ENCODE measurements at regions not wholly inside any gene's neighbourhood (a gene's known extent, or its start where the extent isn't known, plus 50 kb on each side); places are given as distances from the start of the nearest gene placed in this dataset.
"Not testable (repeated sequence)": the region's sequence is repeated elsewhere in the genome, so short reads cannot be mapped to it uniquely, and the experiment has no call there.

GRCh38 chr2:40955635-40956034 is 503.7 kb upstream of the SLC8A1 start:
- no peak for DNase-seq

- no peak for DNase-seq
Observed at GRCh38 chr2:40957508-40957907, 505.6 kb upstream of the SLC8A1 start.

GRCh38 chr2:40962026-40962425 is 510.1 kb upstream of the SLC8A1 start:
- DNase-seq = no peak

- DNase-seq = no peak
Observed at GRCh38 chr2:40964509-40965250, 512.8 kb upstream of the SLC8A1 start.

- DNase-seq = no peak
Observed at GRCh38 chr2:40967451-40967850, 515.6 kb upstream of the SLC8A1 start.

GRCh38 chr2:40975151-40975550 is 523.3 kb upstream of the SLC8A1 start:
- no peak for DNase-seq

GRCh38 chr2:40997362-40997761 is 545.5 kb upstream of the SLC8A1 start:
- DNase-seq = no peak

- DNase-seq = no peak
Observed at GRCh38 chr2:41000374-41000773, 548.5 kb upstream of the SLC8A1 start.

- no peak for DNase-seq
Observed at GRCh38 chr2:41000906-41001305, 549.0 kb upstream of the SLC8A1 start.

- no peak for DNase-seq
Observed at GRCh38 chr2:41004700-41005099, 552.8 kb upstream of the SLC8A1 start.

- no peak for DNase-seq
Observed at GRCh38 chr2:41020358-41020757, 568.5 kb upstream of the SLC8A1 start.

GRCh38 chr2:41024816-41025215 is 572.9 kb upstream of the SLC8A1 start:
- no peak for DNase-seq

GRCh38 chr2:41026613-41027012 is 574.7 kb upstream of the SLC8A1 start:
- no peak for DNase-seq

GRCh38 chr2:41027095-41027494 is 575.2 kb upstream of the SLC8A1 start:
- DNase-seq = no peak

- DNase-seq = no peak
Observed at GRCh38 chr2:41031282-41031681, 579.4 kb upstream of the SLC8A1 start.

- no peak for DNase-seq
Observed at GRCh38 chr2:41032715-41033114, 580.8 kb upstream of the SLC8A1 start.

- no peak for DNase-seq
Observed at GRCh38 chr2:41033127-41033526, 581.2 kb upstream of the SLC8A1 start.

- no peak for DNase-seq
Observed at GRCh38 chr2:41038408-41038807, 586.5 kb upstream of the SLC8A1 start.

GRCh38 chr2:41039750-41040149 is 587.9 kb upstream of the SLC8A1 start:
- not testable (repeated sequence) for DNase-seq

GRCh38 chr2:41040782-41041520 is 589.1 kb upstream of the SLC8A1 start:
- no peak for DNase-seq

GRCh38 chr2:41042343-41042742 is 590.5 kb upstream of the SLC8A1 start:
- DNase-seq = no peak

- DNase-seq = no peak
Observed at GRCh38 chr2:41061356-41061755, 609.5 kb upstream of the SLC8A1 start.

GRCh38 chr2:41062336-41062735 is 610.4 kb upstream of the SLC8A1 start:
- DNase-seq = no peak

- DNase-seq = no peak
Observed at GRCh38 chr2:41066168-41066567, 614.3 kb upstream of the SLC8A1 start.

- DNase-seq = no peak
Observed at GRCh38 chr2:41068740-41069139, 616.9 kb upstream of the SLC8A1 start.
